NCI-H748 (cell line): ENCODE measurements at regions not wholly inside any gene's neighbourhood (a gene's known extent, or its start where the extent isn't known, plus 50 kb on each side); places are given as distances from the start of the nearest gene placed in this dataset.
"Not testable (repeated sequence)": the region's sequence is repeated elsewhere in the genome, so short reads cannot be mapped to it uniquely, and the experiment has no call there.

Source experiments
- DNase-seq: peaks from one replicate; lab custom pipeline; 2025; ENCODE audit not compliant: unreplicated experiment; lab: John Stamatoyannopoulos, UW

DNA sequence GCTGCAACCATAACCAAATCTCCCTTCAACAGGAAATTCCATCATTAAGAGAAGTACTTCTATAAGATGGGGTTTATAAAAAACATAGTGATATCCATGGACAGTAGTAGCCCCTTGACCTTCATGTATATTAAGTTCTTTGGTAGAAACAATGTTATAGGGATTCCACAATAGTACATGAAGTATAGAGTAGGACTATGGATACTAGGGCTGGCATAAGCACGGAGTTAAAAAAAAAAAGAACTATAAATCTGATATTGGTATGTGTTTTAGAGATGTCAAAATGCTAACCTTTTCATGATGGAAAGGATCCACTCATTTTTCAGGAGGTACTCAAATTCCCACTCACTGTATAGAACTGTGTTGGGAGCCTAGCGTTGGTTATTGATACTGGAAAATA lies 337.6 kb downstream of the FGF10 start:
- no peak for DNase-seq

DNA sequence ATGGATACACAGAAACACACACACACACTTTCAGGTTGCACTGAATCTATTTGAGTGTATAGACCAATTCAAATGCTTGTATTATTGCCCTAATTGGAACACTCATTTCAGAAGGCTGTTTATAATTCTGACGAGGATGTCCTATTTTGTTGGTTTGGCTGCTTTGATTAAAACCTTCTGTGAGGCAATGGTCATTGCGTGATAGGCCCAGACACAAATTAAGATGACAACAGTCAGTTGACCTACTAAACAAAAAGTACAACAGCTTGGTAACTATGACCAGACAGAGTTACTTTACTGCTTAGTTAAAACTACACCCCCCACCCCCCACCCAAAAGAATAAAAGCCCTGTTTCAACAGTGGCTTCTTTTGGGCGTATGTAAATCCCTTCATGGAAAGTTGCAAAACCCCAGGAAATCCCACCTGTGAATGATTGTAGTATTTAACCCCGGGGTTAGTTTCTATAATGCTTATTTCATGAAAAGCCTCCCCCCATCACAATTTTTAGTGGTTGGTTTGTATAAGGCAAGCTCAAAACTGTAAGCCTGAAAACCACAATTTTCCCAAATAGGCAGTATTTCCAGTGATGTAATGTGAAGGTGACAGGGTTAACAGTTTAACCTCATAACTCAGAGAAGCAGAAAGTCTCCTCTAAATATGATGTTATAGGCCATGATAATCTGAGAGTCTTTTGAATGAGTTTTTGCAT lies 340.8 kb downstream of the FGF10 start:
- no peak for DNase-seq

GRCh38 chr5:44046619-44047364 lies 342.4 kb downstream of the FGF10 start:
- DNase-seq: no peak

GRCh38 chr5:44044549-44044948 lies 344.7 kb downstream of the FGF10 start:
- not testable (repeated sequence) for DNase-seq

GRCh38 chr5:44028226-44028625 lies 361.0 kb downstream of the FGF10 start:
- no peak for DNase-seq

GRCh38 chr5:44022622-44023021 lies 366.6 kb downstream of the FGF10 start:
- DNase-seq: no peak

- DNase-seq: no peak
These were observed 377.7 kb downstream of the FGF10 start for GRCh38 chr5:44011518-44011917.

DNA sequence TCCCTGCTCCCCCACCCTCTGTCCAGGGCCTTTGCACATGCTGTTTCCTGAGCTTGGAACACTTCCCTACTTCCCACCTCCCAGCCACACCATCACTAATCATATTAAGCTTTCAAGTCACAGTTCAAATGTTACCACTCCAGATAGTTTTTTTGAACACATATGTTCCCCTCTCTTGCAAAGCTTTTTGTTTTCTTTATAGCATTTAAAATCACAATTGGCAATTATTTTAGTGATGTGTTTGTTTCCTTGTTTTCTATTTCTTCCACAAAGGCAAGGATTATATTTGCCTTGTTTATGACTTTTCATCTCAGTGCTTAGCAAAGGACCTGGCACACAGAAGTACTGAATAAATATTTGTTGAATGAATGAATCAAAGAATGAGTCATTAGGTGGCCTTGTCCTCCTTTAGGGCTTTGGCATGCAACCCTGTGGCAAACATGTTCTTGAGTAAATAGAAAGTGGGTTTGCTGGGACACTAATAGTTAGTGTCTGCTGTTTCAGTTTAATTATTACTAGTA lies 386.8 kb downstream of the FGF10 start:
- DNase-seq: peak; percentile 94

DNA sequence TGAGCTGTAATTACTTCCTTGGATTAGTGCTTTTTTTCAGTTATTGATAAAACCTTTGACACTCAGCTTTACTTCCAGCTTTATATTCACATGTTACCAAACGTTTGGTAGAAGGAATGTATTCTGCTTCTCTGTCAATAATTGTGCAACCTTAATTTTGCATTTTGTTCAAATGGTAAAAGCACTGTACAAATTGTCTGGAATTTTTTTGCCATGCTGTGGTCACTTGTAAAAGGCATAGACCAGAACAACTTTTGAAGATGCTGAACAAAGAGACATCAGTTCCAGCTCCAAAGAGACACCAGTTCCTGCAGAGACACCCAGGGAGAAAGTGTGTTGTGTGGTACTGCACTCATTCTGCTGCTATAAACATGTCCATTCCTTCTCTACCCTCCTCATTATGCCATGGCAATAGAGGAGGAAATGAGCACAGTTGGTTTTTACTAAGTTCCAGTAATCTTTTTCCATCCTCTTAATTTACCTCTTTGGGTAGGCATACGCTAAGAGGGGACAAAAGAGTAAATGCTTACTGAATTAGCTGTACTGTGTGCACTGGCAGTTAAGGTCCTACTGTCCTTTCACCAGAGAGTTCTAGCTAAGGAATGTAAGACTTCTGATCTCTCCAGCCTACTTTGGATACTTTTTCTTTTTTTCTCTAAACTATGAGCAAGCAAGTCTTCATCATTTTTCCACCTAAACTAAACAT lies 387.4 kb downstream of the FGF10 start:
- no peak for DNase-seq

- DNase-seq: no peak
These were observed 388.0 kb downstream of the FGF10 start for GRCh38 chr5:44001236-44001635.

- DNase-seq: peak; percentile 85
These were observed 391.5 kb downstream of the FGF10 start for GRCh38 chr5:43997647-43998272.

DNA sequence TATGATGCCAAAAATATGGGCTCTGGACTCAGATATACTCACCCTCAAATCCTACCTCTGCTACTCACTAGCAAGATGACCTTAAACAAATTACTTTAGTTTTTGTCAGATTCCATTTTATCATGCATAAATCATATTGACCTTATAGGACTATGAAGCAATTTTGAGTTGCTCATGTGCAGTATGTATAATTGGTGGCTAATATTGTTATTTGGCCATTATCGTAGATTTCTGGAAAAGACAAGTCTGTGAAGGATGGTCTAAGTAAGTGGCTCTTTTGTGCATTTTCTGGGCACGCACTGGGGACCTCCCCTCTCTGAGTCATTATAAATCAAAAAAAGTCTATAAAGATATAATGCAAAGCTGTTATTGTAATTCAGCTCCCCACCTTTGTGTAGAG lies 393.0 kb downstream of the FGF10 start:
- no peak for DNase-seq

- no peak for DNase-seq
These were observed 391.4 kb downstream of the NNT start for GRCh38 chr5:43994352-43994708.

DNA sequence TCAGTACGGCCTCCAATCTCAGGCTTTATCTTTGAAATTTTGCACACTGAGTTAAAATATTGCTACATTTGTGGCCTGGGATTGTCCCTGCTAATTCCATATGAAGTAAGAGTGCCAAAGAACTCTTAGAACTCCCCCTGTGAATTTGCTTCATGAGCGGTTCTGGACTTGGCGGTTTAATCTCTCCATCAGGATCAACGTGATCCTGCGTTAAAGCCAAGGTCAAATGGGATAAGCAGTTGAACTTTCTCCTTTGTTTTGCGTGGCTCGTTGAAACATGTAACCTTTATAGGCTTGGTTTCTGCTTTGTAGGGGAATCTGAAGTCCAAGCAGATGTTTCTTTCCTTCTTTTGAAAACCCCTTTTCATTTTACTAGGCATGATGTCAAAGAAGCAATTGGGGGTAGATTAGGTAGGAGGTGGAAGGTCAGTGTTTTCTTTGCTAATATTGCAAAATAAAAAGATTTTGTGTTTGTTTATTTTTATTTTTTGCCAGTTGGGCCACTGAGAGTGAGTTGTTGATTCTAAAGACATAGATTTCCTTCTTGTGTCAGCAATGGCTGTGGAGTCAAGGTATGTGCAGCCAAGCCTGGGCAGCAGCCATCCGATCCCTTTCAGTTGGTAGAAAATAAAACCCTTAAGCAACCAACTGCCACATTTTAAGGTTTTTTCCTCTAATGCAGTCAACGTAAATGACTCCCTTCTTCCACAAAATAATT lies 390.8 kb downstream of the NNT start:
- DNase-seq: no peak

- DNase-seq: no peak
These were observed 382.4 kb downstream of the NNT start for GRCh38 chr5:43985411-43985810.

DNA sequence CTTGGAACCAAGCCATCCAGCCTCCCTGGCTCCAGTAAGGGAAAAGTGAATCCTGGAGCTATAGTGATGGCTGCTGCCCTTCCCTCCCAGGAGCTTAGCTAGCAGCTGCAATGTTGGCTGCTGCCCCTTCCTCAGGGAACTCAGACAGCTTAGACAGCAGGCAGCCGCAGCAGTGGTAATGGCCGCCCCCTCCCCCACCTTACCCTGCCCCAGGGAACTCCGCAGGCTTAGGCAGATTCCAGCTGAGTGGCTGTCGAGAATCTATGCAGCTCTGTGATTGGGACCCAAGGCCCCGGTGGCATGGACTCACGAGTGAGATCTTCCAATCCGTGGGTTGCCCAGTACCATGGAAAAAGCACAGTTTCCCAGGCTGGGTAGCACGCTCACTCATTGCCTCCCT lies 378.6 kb downstream of the NNT start:
- DNase-seq: no peak

- DNase-seq: no peak
These were observed 370.9 kb downstream of the NNT start for GRCh38 chr5:43973908-43974307.

- no peak for DNase-seq
These were observed 370.3 kb downstream of the NNT start for GRCh38 chr5:43973318-43973717.

DNA sequence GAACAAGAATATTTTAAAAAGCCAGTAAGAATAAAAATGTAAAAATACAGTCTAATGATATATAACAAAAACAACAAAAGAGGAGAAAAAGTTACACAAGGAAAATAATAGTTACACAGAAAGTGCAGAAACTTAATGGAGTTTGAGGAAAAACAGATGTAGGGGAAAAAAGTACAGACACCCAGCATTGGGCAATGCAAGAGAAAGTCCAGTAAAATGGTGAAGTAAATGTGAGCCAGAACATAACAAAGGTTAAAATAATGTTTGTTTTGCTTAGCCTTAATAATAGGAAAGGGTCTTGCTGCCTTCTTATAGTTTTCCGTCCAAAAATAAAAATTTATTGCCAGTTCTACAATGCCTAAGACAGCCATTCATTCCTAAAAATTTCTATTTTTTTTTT lies 364.2 kb downstream of the NNT start:
- no peak for DNase-seq

DNA sequence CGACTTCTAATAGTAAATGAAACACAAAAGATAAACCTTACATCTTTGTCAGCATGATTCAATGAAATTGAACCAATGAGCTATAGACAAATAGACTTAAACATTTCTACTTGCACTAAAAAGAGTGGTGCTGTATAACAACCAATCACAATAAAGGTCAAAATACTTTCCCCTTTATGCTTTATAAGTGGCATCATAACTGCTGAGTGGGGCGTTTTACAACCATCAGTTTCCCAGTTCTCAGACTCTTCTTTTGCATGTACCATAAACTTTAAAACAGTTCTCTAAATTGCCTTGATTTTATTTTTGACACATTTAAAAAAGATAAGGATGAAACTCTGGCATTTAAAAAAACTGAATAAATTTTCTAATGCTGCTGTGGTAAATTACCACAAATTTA lies 356.2 kb downstream of the NNT start:
- no peak for DNase-seq

DNA sequence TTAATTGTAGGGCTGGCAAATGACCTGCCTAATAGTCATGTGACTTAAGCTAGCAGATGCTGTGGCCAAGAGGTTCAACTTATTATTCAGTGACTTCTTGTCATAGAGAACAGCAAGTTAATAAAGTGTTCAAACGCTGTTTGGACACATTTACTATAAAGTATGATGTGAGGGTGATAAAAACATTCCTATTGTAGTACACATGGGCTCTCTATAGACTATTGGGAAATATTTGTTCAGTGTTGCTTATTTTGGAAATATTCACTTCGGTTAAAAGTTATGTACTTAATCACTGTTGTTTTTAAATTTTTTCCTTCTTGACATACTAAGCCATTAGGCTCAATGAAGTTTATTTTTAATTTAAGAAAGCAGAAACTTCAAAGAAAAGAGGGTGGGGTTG lies 345.0 kb downstream of the NNT start:
- DNase-seq: no peak
